Activated CD4-positive, alpha-beta T cell treated with anti-CD3 and anti-CD28 coated beads, Interleukin-2, amount 10 ng/mL, durations not matched to agents 7 days and 5 days (primary cell): ENCODE measurements at regions not wholly inside any gene's neighbourhood (a gene's known extent, or its start where the extent isn't known, plus 50 kb on each side); places are given as distances from the start of the nearest gene placed in this dataset.
"Not testable (repeated sequence)": the region's sequence is repeated elsewhere in the genome, so short reads cannot be mapped to it uniquely, and the experiment has no call there.

Source experiments
- CTCF ChIA-PET: fragments of 350-600 bp; sonication (Branson Sonifier 250); formaldehyde crosslinking; loops from one replicate; lab custom pipeline; 2021; ENCODE audit warnings: antibody characterized with exemption; lab: Charles Lee
- POLR2A ChIA-PET: fragments of 350-600 bp; sonication (Branson Sonifier 250); formaldehyde crosslinking; loops from one replicate; lab custom pipeline; 2021; ENCODE audit warnings: antibody characterized with exemption; lab: Charles Lee
- DNase-seq: peaks from one replicate; pipeline ENCODE4 v3.0.0-alpha.2; 2020
- H3K27ac Mint-ChIP-seq: one replicate; pipeline ENCODE4 v1.8.0; 2021; ENCODE audit warnings: mild to moderate bottlenecking, moderate library complexity, mixed read lengths
- H3K27me3 Mint-ChIP-seq: one replicate; pipeline ENCODE4 v1.8.0; 2021; ENCODE audit warnings: mixed read lengths
- H3K36me3 Mint-ChIP-seq: one replicate; pipeline ENCODE4 v1.8.0; 2021; ENCODE audit warnings: low read depth, mixed read lengths
- H3K4me1 Mint-ChIP-seq: one replicate; pipeline ENCODE4 v1.8.0; 2021; ENCODE audit warnings: mixed read lengths
- H3K4me3 Mint-ChIP-seq: one replicate; pipeline ENCODE4 v1.8.0; 2021; ENCODE audit warnings: mild to moderate bottlenecking, moderate library complexity, mixed read lengths
- H3K9me3 Mint-ChIP-seq: one replicate; pipeline ENCODE4 v1.8.0; 2021; ENCODE audit warnings: mixed read lengths

GRCh38 chr4:104381729-104382128 is 113.0 kb downstream of the CXXC4 start:
- Mint-ChIP-seq H3K4me3 (no peak overlapping the region), H3K27me3 (no peaks in the 10 kb centered on the region), H3K4me1 (no peaks in the 10 kb centered on the region), H3K27ac (no peak overlapping the region), H3K9me3 (peaks cover 8% of the 10 kb centered on the region), H3K36me3 (no peaks in the 10 kb centered on the region)
- POLR2A ChIA-PET: no interaction called here
- no peak for DNase-seq
- CTCF ChIA-PET: no interaction called here

GRCh38 chr4:104365618-104366017 is 129.1 kb downstream of the CXXC4 start:
- no peak overlapping the region for H3K27ac Mint-ChIP-seq
- H3K27me3 Mint-ChIP-seq: no peaks in the 10 kb centered on the region
- POLR2A ChIA-PET: no interaction called here
- DNase-seq: no peak
- peaks cover 2% of the 10 kb centered on the region for H3K9me3 Mint-ChIP-seq
- CTCF ChIA-PET: no interaction called here
- no peak overlapping the region for H3K4me3 Mint-ChIP-seq
- no peaks in the 10 kb centered on the region for H3K36me3 Mint-ChIP-seq
- H3K4me1 Mint-ChIP-seq: no peaks in the 10 kb centered on the region

- Mint-ChIP-seq H3K27me3 (no peaks in the 10 kb centered on the region), H3K36me3 (no peaks in the 10 kb centered on the region), H3K4me1 (no peaks in the 10 kb centered on the region), H3K9me3 (peaks cover 10% of the 10 kb centered on the region), H3K27ac (no peak overlapping the region), H3K4me3 (no peak overlapping the region)
- ChIA-PET POLR2A (no interaction called here), CTCF (no interaction called here)
- no peak for DNase-seq
These were observed 141.2 kb downstream of the CXXC4 start for GRCh38 chr4:104353481-104353880.

- ChIA-PET CTCF (no interaction called here), POLR2A (no interaction called here)
- H3K27ac Mint-ChIP-seq: no peak overlapping the region
- no peak overlapping the region for H3K4me3 Mint-ChIP-seq
- DNase-seq: no peak
- H3K27me3 Mint-ChIP-seq: no peaks in the 10 kb centered on the region
- H3K9me3 Mint-ChIP-seq: peaks cover 10% of the 10 kb centered on the region
- no peaks in the 10 kb centered on the region for H3K36me3 Mint-ChIP-seq
- H3K4me1 Mint-ChIP-seq: no peaks in the 10 kb centered on the region
These were observed 142.5 kb downstream of the CXXC4 start for GRCh38 chr4:104352211-104352610.

- no peak overlapping the region for H3K4me3 Mint-ChIP-seq
- peaks cover 8% of the 10 kb centered on the region for H3K9me3 Mint-ChIP-seq
- H3K36me3 Mint-ChIP-seq: no peaks in the 10 kb centered on the region
- H3K27me3 Mint-ChIP-seq: no peaks in the 10 kb centered on the region
- H3K27ac Mint-ChIP-seq: no peak overlapping the region
- ChIA-PET POLR2A (no interaction called here), CTCF (no interaction called here)
- H3K4me1 Mint-ChIP-seq: no peaks in the 10 kb centered on the region
- no peak for DNase-seq
These were observed 143.0 kb downstream of the CXXC4 start for GRCh38 chr4:104351706-104352105.

GRCh38 chr4:104345598-104346242 is 149.0 kb downstream of the CXXC4 start:
- no peaks in the 10 kb centered on the region for H3K4me1 Mint-ChIP-seq
- no peak overlapping the region for H3K4me3 Mint-ChIP-seq
- no peak overlapping the region for H3K27ac Mint-ChIP-seq
- H3K27me3 Mint-ChIP-seq: no peaks in the 10 kb centered on the region
- ChIA-PET POLR2A (no interaction called here), CTCF (no interaction called here)
- peaks cover 4% of the 10 kb centered on the region for H3K9me3 Mint-ChIP-seq
- no peaks in the 10 kb centered on the region for H3K36me3 Mint-ChIP-seq
- DNase-seq: no peak

GRCh38 chr4:104344342-104344980 is 150.2 kb downstream of the CXXC4 start:
- Mint-ChIP-seq H3K4me3 (no peak overlapping the region), H3K27ac (no peak overlapping the region), H3K9me3 (peaks cover 4% of the 10 kb centered on the region), H3K36me3 (no peaks in the 10 kb centered on the region), H3K4me1 (no peaks in the 10 kb centered on the region), H3K27me3 (no peaks in the 10 kb centered on the region)
- POLR2A ChIA-PET: no interaction called here
- DNase-seq: no peak
- CTCF ChIA-PET: no interaction called here

GRCh38 chr4:104334410-104334809 is 160.3 kb downstream of the CXXC4 start:
- Mint-ChIP-seq H3K27me3 (no peaks in the 10 kb centered on the region), H3K4me3 (no peak overlapping the region)

GRCh38 chr4:104330125-104330905 is 164.4 kb downstream of the CXXC4 start:
- CTCF ChIA-PET: no interaction called here
- no peaks in the 10 kb centered on the region for H3K27me3 Mint-ChIP-seq

More at GRCh38 chr4:104334410-104334809, 160.3 kb downstream of the CXXC4 start:
- H3K27ac Mint-ChIP-seq: no peak overlapping the region
- DNase-seq: no peak
- H3K36me3 Mint-ChIP-seq: no peaks in the 10 kb centered on the region
- CTCF ChIA-PET: interaction anchor here (0.6 kb wide), 1 partner anchor 65 kb away, joined by 6 read pairs; no protein-coding TSS in a partner anchor
- POLR2A ChIA-PET: no interaction called here
- H3K9me3 Mint-ChIP-seq: peaks cover 5% of the 10 kb centered on the region
- H3K4me1 Mint-ChIP-seq: no peaks in the 10 kb centered on the region

GRCh38 chr4:104326991-104327694 is 167.6 kb downstream of the CXXC4 start:
- H3K27me3 Mint-ChIP-seq, POLR2A ChIA-PET, DNase-seq, H3K36me3 Mint-ChIP-seq, CTCF ChIA-PET, H3K27ac Mint-ChIP-seq, H3K4me3 Mint-ChIP-seq, H3K4me1 Mint-ChIP-seq, H3K9me3 Mint-ChIP-seq: not testable (repeated sequence)

More at GRCh38 chr4:104330125-104330905, 164.4 kb downstream of the CXXC4 start:
- POLR2A ChIA-PET: no interaction called here
- H3K36me3 Mint-ChIP-seq: no peaks in the 10 kb centered on the region
- H3K27ac Mint-ChIP-seq: no peak overlapping the region
- no peaks in the 10 kb centered on the region for H3K4me1 Mint-ChIP-seq
- no peak for DNase-seq
- no peak overlapping the region for H3K4me3 Mint-ChIP-seq
- H3K9me3 Mint-ChIP-seq: peaks cover 2% of the 10 kb centered on the region

GRCh38 chr4:104302731-104303130 is 192.0 kb downstream of the CXXC4 start:
- CTCF ChIA-PET: interaction anchor here (0.6 kb wide), 1 partner anchor 27 kb away, joined by 3 read pairs; no protein-coding TSS in a partner anchor
- no peaks in the 10 kb centered on the region for H3K4me1 Mint-ChIP-seq
- DNase-seq: no peak
- H3K27ac Mint-ChIP-seq: no peak overlapping the region
- no peaks in the 10 kb centered on the region for H3K36me3 Mint-ChIP-seq
- no peak overlapping the region for H3K4me3 Mint-ChIP-seq
- H3K27me3 Mint-ChIP-seq: no peaks in the 10 kb centered on the region
- peaks cover 2% of the 10 kb centered on the region for H3K9me3 Mint-ChIP-seq
- POLR2A ChIA-PET: no interaction called here

- CTCF ChIA-PET: no interaction called here
- Mint-ChIP-seq H3K27me3 (no peaks in the 10 kb centered on the region), H3K9me3 (no peaks in the 10 kb centered on the region), H3K4me3 (no peak overlapping the region), H3K4me1 (no peaks in the 10 kb centered on the region), H3K36me3 (no peaks in the 10 kb centered on the region), H3K27ac (no peak overlapping the region)
- POLR2A ChIA-PET: no interaction called here
- DNase-seq: no peak
These were observed 199.9 kb downstream of the CXXC4 start for GRCh38 chr4:104294811-104295210.

- no peak for DNase-seq
These were observed 207.8 kb downstream of the CXXC4 start for GRCh38 chr4:104286867-104287266.

More at GRCh38 chr4:104286867-104287266, 207.8 kb downstream of the CXXC4 start:
- no peaks in the 10 kb centered on the region for H3K36me3 Mint-ChIP-seq
- no peak overlapping the region for H3K27ac Mint-ChIP-seq
- H3K27me3 Mint-ChIP-seq: no peaks in the 10 kb centered on the region
- peaks cover 4% of the 10 kb centered on the region for H3K9me3 Mint-ChIP-seq
- CTCF ChIA-PET: no interaction called here
- no peaks in the 10 kb centered on the region for H3K4me1 Mint-ChIP-seq
- POLR2A ChIA-PET: no interaction called here
- no peak overlapping the region for H3K4me3 Mint-ChIP-seq
